HG02610 (cell line): ENCODE measurements at regions not wholly inside any gene's neighbourhood (a gene's known extent, or its start where the extent isn't known, plus 50 kb on each side); places are given as distances from the start of the nearest gene placed in this dataset.

ENCODE experiments used
- ATAC-seq: cut with Tn5 transposase; IDR thresholded peaks from one replicate; pipeline ENCODE4 v1.9.1; 2021; ENCODE audit warnings: mild to moderate bottlenecking, moderate library complexity; ENCODE audit not compliant: unreplicated experiment

- peak; percentile 49 for ATAC-seq
These were observed 58.8 kb upstream of the LYPD6 start for GRCh38 chr2:149271575-149271974.

GRCh38 chr2:149278161-149278871, 52.1 kb upstream of the LYPD6 start:
- ATAC-seq = no peak

- no peak for ATAC-seq
These were observed 51.5 kb upstream of the LYPD6 start for GRCh38 chr2:149278872-149279264.
